ENCODE measurements at regions not wholly inside any gene's neighbourhood (a gene's known extent, or its start where the extent isn't known, plus 50 kb on each side); places are given as distances from the start of the nearest gene placed in this dataset.

- TF ChIP-seq USF2 (IDR thresholded peaks at IDR 0.05; ENCODE audit: low read depth, low read length) (no peak), RFX5 (IDR thresholded peaks at IDR 0.05; ENCODE audit: low read depth, low read length) (no peak), RCOR1 (IDR thresholded peaks at IDR 0.05; ENCODE audit: insufficient replicate concordance, low read length) (no peak), MXI1 (IDR thresholded peaks at IDR 0.05; ENCODE audit: borderline replicate concordance, low read depth, low read length) (no peak), NFE2L2 (IDR thresholded peaks at IDR 0.05; ENCODE audit: low read depth, low read length) (no peak), MAFK (IDR thresholded peaks at IDR 0.05; ENCODE audit: low read depth, low read length) (no peak)
These were observed 83.3 kb downstream of the MYEOV start (continued) for GRCh38 chr11:69377029-69377952.

All from IMR-90 (cell line).